ENCODE measurements at regions not wholly inside any gene's neighbourhood (a gene's known extent, or its start where the extent isn't known, plus 50 kb on each side); places are given as distances from the start of the nearest gene placed in this dataset.

- BruUV-seq (replicated peaks), result no TSS peak
- POLR2A ChIA-PET (ENCODE audit: low non-redundant PET), result no interaction called here
- Histone ChIP-seq H3K4me3 (ENCODE audit: low read depth, low read length, poor library complexity, severe bottlenecking) (no peak overlapping the region), H3K4me1 (ENCODE audit: insufficient read depth, low read length, poor library complexity, severe bottlenecking) (no peaks in the 10 kb centered on the region), H3K27ac (ENCODE audit: low read depth, low read length, poor library complexity, severe bottlenecking) (no peak overlapping the region), H3K27me3 (replicated peaks; ENCODE audit: insufficient read depth, low read depth, low read length, poor library complexity) (no peaks in the 10 kb centered on the region), H3K9me3 (ENCODE audit: low read depth, low read length, poor library complexity, severe bottlenecking) (peaks cover 14% of the 10 kb centered on the region), H3K36me3 (ENCODE audit: insufficient read depth, low read length, poor library complexity, severe bottlenecking) (no peaks in the 10 kb centered on the region)
- TF ChIP-seq EZH2 (IDR thresholded peaks at IDR 0.05; ENCODE audit: borderline replicate concordance, low read depth, low read length, poor library complexity, severe bottlenecking), result no peak
- CTCF ChIA-PET, result no interaction called here
- no peak for DNase-seq (ENCODE audit: low spot score)
- intact Hi-C loops (cut with micrococcal nuclease; ENCODE audit: unreplicated experiment), result no loop called here
Observed at GRCh38 chr6:139853302-139853992, 479.0 kb upstream of the CITED2 start.

- intact Hi-C loops (cut with micrococcal nuclease; ENCODE audit: unreplicated experiment), result no loop called here
- CTCF ChIA-PET, result no interaction called here
Observed at GRCh38 chr6:139852488-139853140, 478.2 kb upstream of the CITED2 start.

GRCh38 chr6:139852067-139852466, 477.6 kb upstream of the CITED2 start:
- no TSS peak for BruUV-seq (replicated peaks)
- H3K4me3 ChIP-seq (ENCODE audit: low read depth, low read length, poor library complexity, severe bottlenecking), result no peak overlapping the region
- no peak for TF ChIP-seq EZH2 (IDR thresholded peaks at IDR 0.05; ENCODE audit: borderline replicate concordance, low read depth, low read length, poor library complexity, severe bottlenecking)
- TF ChIP-seq CTCF (conservative IDR thresholded peaks at IDR 0.05; ENCODE audit: low read depth, low read length), result no peak
- H3K27me3 ChIP-seq (replicated peaks; ENCODE audit: insufficient read depth, low read depth, low read length, poor library complexity), result no peaks in the 10 kb centered on the region
- CTCF ChIA-PET, result no interaction called here
- no peaks in the 10 kb centered on the region for H3K4me1 ChIP-seq (ENCODE audit: insufficient read depth, low read length, poor library complexity, severe bottlenecking)
- H3K9me3 ChIP-seq (ENCODE audit: low read depth, low read length, poor library complexity, severe bottlenecking), result peaks cover 14% of the 10 kb centered on the region
- no peak for DNase-seq (ENCODE audit: low spot score)
- no peaks in the 10 kb centered on the region for H3K36me3 ChIP-seq (ENCODE audit: insufficient read depth, low read length, poor library complexity, severe bottlenecking)
- no peak overlapping the region for H3K27ac ChIP-seq (ENCODE audit: low read depth, low read length, poor library complexity, severe bottlenecking)
- POLR2A ChIA-PET (ENCODE audit: low non-redundant PET), result no interaction called here
- intact Hi-C loops (cut with micrococcal nuclease; ENCODE audit: unreplicated experiment), result no loop called here

More at GRCh38 chr6:139852488-139853140, 478.2 kb upstream of the CITED2 start:
- H3K27me3 ChIP-seq (replicated peaks; ENCODE audit: insufficient read depth, low read depth, low read length, poor library complexity), result no peaks in the 10 kb centered on the region
- DNase-seq (ENCODE audit: low spot score), result no peak
- POLR2A ChIA-PET (ENCODE audit: low non-redundant PET), result no interaction called here
- BruUV-seq (replicated peaks), result no TSS peak
- H3K4me1 ChIP-seq (ENCODE audit: insufficient read depth, low read length, poor library complexity, severe bottlenecking), result no peaks in the 10 kb centered on the region
- H3K9me3 ChIP-seq (ENCODE audit: low read depth, low read length, poor library complexity, severe bottlenecking), result peaks cover 14% of the 10 kb centered on the region
- H3K27ac ChIP-seq (ENCODE audit: low read depth, low read length, poor library complexity, severe bottlenecking), result no peak overlapping the region
- no peak for TF ChIP-seq CTCF (conservative IDR thresholded peaks at IDR 0.05; ENCODE audit: low read depth, low read length)
- no peak for TF ChIP-seq EZH2 (IDR thresholded peaks at IDR 0.05; ENCODE audit: borderline replicate concordance, low read depth, low read length, poor library complexity, severe bottlenecking)
- H3K36me3 ChIP-seq (ENCODE audit: insufficient read depth, low read length, poor library complexity, severe bottlenecking), result no peaks in the 10 kb centered on the region
- H3K4me3 ChIP-seq (ENCODE audit: low read depth, low read length, poor library complexity, severe bottlenecking), result no peak overlapping the region

All from A673 (cell line).